ENCODE measurements at regions not wholly inside any gene's neighbourhood (a gene's known extent, or its start where the extent isn't known, plus 50 kb on each side); places are given as distances from the start of the nearest gene placed in this dataset.

GRCh38 chr3:31422237-31422636 is 110.5 kb upstream of the STT3B start:
- H4K20me1 ChIP-seq (ENCODE audit: low read depth) = no peaks in the 10 kb centered on the region
- peaks cover 37% of the 10 kb centered on the region for H3K4me1 Mint-ChIP-seq
- H3K27ac Mint-ChIP-seq = no peak overlapping the region
- H3K4me3 Mint-ChIP-seq = no peak overlapping the region
- peaks cover 3% of the 10 kb centered on the region for H3K27me3 Mint-ChIP-seq (ENCODE audit: insufficient read depth, low read depth)
- DNase-seq (ENCODE audit: low spot score) = no peak
- no peak overlapping the region for H3K27ac ChIP-seq
- no peak overlapping the region for H3K4me3 ChIP-seq
- no peak overlapping the region for H3K4me2 ChIP-seq
- H3K79me2 ChIP-seq (ENCODE audit: low read depth) = no peaks in the 10 kb centered on the region
- peaks cover 28% of the 10 kb centered on the region for H3K9me3 Mint-ChIP-seq
- no peaks in the 10 kb centered on the region for H3K9me3 ChIP-seq (ENCODE audit: low read depth)
- TF ChIP-seq EZH2 (IDR thresholded peaks at IDR 0.05) (no peak), CTCF (IDR thresholded peaks at IDR 0.05) (no peak), EZH2phosphoT487 (IDR thresholded peaks at IDR 0.05) (no peak)
- H3K9ac ChIP-seq = no peak overlapping the region
- no peaks in the 10 kb centered on the region for H3K27me3 ChIP-seq
- H2AFZ ChIP-seq (replicated peaks) = no peak overlapping the region
- no peaks in the 10 kb centered on the region for H3K36me3 ChIP-seq
- no peaks in the 10 kb centered on the region for H3F3A ChIP-seq (ENCODE audit: low read depth)
- peaks cover 3% of the 10 kb centered on the region for H3K36me3 Mint-ChIP-seq
- H3K4me1 ChIP-seq = peaks cover 9% of the 10 kb centered on the region

- Mint-ChIP-seq H3K27me3 (ENCODE audit: insufficient read depth, low read depth) (peaks cover 2% of the 10 kb centered on the region), H3K36me3 (peaks cover 3% of the 10 kb centered on the region), H3K4me3 (no peak overlapping the region), H3K9me3 (peaks cover 27% of the 10 kb centered on the region), H3K4me1 (peaks cover 34% of the 10 kb centered on the region), H3K27ac (peak overlapping the region; percentile 82)
- H2AFZ ChIP-seq (replicated peaks) = peak overlapping the region; percentile 43
- no peak for DNase-seq (ENCODE audit: low spot score)
- no peaks in the 10 kb centered on the region for H4K20me1 ChIP-seq (ENCODE audit: low read depth)
- H3K27me3 ChIP-seq = no peaks in the 10 kb centered on the region
- H3K4me2 ChIP-seq = no peak overlapping the region
- no peak overlapping the region for H3K4me3 ChIP-seq
- no peak for TF ChIP-seq EZH2phosphoT487 (IDR thresholded peaks at IDR 0.05)
- TF ChIP-seq CTCF (IDR thresholded peaks at IDR 0.05) = no peak
- no peak for TF ChIP-seq EZH2 (IDR thresholded peaks at IDR 0.05)
- H3K9ac ChIP-seq = no peak overlapping the region
- no peaks in the 10 kb centered on the region for H3K9me3 ChIP-seq (ENCODE audit: low read depth)
- no peaks in the 10 kb centered on the region for H3K36me3 ChIP-seq
- no peaks in the 10 kb centered on the region for H3F3A ChIP-seq (ENCODE audit: low read depth)
- no peak overlapping the region for H3K27ac ChIP-seq
- H3K4me1 ChIP-seq = peaks cover 9% of the 10 kb centered on the region
- no peaks in the 10 kb centered on the region for H3K79me2 ChIP-seq (ENCODE audit: low read depth)
These were observed 109.2 kb upstream of the STT3B start for GRCh38 chr3:31423482-31423881.

- Histone ChIP-seq H3K4me2 (no peak overlapping the region), H3K36me3 (no peaks in the 10 kb centered on the region), H3K79me2 (ENCODE audit: low read depth) (no peaks in the 10 kb centered on the region), H3K9ac (no peak overlapping the region), H3F3A (ENCODE audit: low read depth) (no peaks in the 10 kb centered on the region), H3K4me3 (no peak overlapping the region), H3K27me3 (no peaks in the 10 kb centered on the region), H4K20me1 (ENCODE audit: low read depth) (no peaks in the 10 kb centered on the region), H3K9me3 (ENCODE audit: low read depth) (no peaks in the 10 kb centered on the region), H3K4me1 (peaks cover 4% of the 10 kb centered on the region), H2AFZ (replicated peaks) (no peak overlapping the region), H3K27ac (no peak overlapping the region)
- Mint-ChIP-seq H3K27me3 (ENCODE audit: insufficient read depth, low read depth) (peaks cover 2% of the 10 kb centered on the region), H3K4me3 (no peak overlapping the region), H3K4me1 (peaks cover 30% of the 10 kb centered on the region), H3K9me3 (peaks cover 26% of the 10 kb centered on the region), H3K36me3 (peaks cover 3% of the 10 kb centered on the region), H3K27ac (no peak overlapping the region)
- no peak for TF ChIP-seq EZH2 (IDR thresholded peaks at IDR 0.05)
- DNase-seq (ENCODE audit: low spot score) = no peak
These were observed 107.3 kb upstream of the STT3B start for GRCh38 chr3:31425401-31425800.

GRCh38 chr3:31427623-31428022 is 105.1 kb upstream of the STT3B start:
- Mint-ChIP-seq H3K4me1 (peaks cover 15% of the 10 kb centered on the region), H3K36me3 (peaks cover 3% of the 10 kb centered on the region), H3K27me3 (ENCODE audit: insufficient read depth, low read depth) (peaks cover 2% of the 10 kb centered on the region), H3K9me3 (peaks cover 29% of the 10 kb centered on the region), H3K4me3 (no peak overlapping the region), H3K27ac (no peak overlapping the region)
- Histone ChIP-seq H3K27ac (no peak overlapping the region), H3K4me3 (no peak overlapping the region), H3F3A (ENCODE audit: low read depth) (no peaks in the 10 kb centered on the region), H3K27me3 (no peaks in the 10 kb centered on the region), H3K79me2 (ENCODE audit: low read depth) (no peaks in the 10 kb centered on the region), H3K4me1 (no peaks in the 10 kb centered on the region), H4K20me1 (ENCODE audit: low read depth) (no peaks in the 10 kb centered on the region), H3K36me3 (no peaks in the 10 kb centered on the region), H3K9ac (no peak overlapping the region), H3K9me3 (ENCODE audit: low read depth) (no peaks in the 10 kb centered on the region), H2AFZ (replicated peaks) (no peak overlapping the region), H3K4me2 (no peak overlapping the region)
- TF ChIP-seq EZH2 (IDR thresholded peaks at IDR 0.05) (no peak), CTCF (IDR thresholded peaks at IDR 0.05) (no peak), EZH2phosphoT487 (IDR thresholded peaks at IDR 0.05) (no peak)
- DNase-seq (ENCODE audit: low spot score) = no peak

Data from neural progenitor cell (in vitro differentiated cells).